GM10248 (cell line): ENCODE measurements at regions not wholly inside any gene's neighbourhood (a gene's known extent, or its start where the extent isn't known, plus 50 kb on each side); places are given as distances from the start of the nearest gene placed in this dataset.

Experiments used
- CTCF ChIA-PET: fragments of 300-600 bp; sonication (Branson Sonifier 250); formaldehyde crosslinking; extraction: SDS; loops from one replicate; lab custom pipeline; 2021; ENCODE audit warnings: antibody characterized with exemption; lab: Yijun Ruan, JAX
- POLR2A ChIA-PET: fragments of 350-650 bp; sonication (Branson Sonifier 250); formaldehyde crosslinking; extraction: SDS; loops from one replicate; lab custom pipeline; 2020; ENCODE audit warnings: antibody characterized with exemption; lab: Yijun Ruan, JAX
- DNase-seq: peaks from one replicate; pipeline ENCODE4 v3.0.0; 2012; ENCODE audit errors: extremely low spot score
- CTCF ChIP-seq: IDR thresholded peaks from 2 replicates; pipeline ENCODE4 v1.5.1; 2012; ENCODE audit warnings: mild to moderate bottlenecking, low read depth; ENCODE audit errors: extremely low read depth, missing control alignments, control extremely low read depth

GRCh38 chr1:14363707-14364413 lies 234.6 kb upstream of the KAZN start:
- no peak for DNase-seq
- CTCF ChIA-PET = interaction anchor here (1.1 kb wide), 1 partner anchor 10 kb away, joined by 4 read pairs; no protein-coding TSS in a partner anchor
- TF ChIP-seq CTCF = no peak
- POLR2A ChIA-PET = no interaction called here

- TF ChIP-seq CTCF = no peak
- no peak for DNase-seq
- ChIA-PET CTCF (interaction anchor here (1.3 kb wide), 1 partner anchor 12 kb away, joined by 3 read pairs; no protein-coding TSS in a partner anchor), POLR2A (no interaction called here)
Measured at GRCh38 chr1:14365301-14365988, 233.0 kb upstream of the KAZN start.

GRCh38 chr1:14366091-14367018 lies 232.1 kb upstream of the KAZN start:
- no peak for TF ChIP-seq CTCF
- DNase-seq = no peak
- ChIA-PET CTCF (interaction anchor here (1.3 kb wide), 1 partner anchor 11 kb away, joined by 3 read pairs; no protein-coding TSS in a partner anchor), POLR2A (no interaction called here)

- no peak for TF ChIP-seq CTCF
- ChIA-PET POLR2A (no interaction called here), CTCF (interaction anchor here (1.1 kb wide), 1 partner anchor 10 kb away, joined by 4 read pairs; no protein-coding TSS in a partner anchor)
- no peak for DNase-seq
Measured at GRCh38 chr1:14367451-14367850, 231.0 kb upstream of the KAZN start.

GRCh38 chr1:14369526-14370213 lies 228.8 kb upstream of the KAZN start:
- CTCF ChIA-PET = no interaction called here
- no peak for DNase-seq
- TF ChIP-seq CTCF = no peak
- POLR2A ChIA-PET = no interaction called here
